ENCODE measurements at regions not wholly inside any gene's neighbourhood (a gene's known extent, or its start where the extent isn't known, plus 50 kb on each side); places are given as distances from the start of the nearest gene placed in this dataset.

DNA sequence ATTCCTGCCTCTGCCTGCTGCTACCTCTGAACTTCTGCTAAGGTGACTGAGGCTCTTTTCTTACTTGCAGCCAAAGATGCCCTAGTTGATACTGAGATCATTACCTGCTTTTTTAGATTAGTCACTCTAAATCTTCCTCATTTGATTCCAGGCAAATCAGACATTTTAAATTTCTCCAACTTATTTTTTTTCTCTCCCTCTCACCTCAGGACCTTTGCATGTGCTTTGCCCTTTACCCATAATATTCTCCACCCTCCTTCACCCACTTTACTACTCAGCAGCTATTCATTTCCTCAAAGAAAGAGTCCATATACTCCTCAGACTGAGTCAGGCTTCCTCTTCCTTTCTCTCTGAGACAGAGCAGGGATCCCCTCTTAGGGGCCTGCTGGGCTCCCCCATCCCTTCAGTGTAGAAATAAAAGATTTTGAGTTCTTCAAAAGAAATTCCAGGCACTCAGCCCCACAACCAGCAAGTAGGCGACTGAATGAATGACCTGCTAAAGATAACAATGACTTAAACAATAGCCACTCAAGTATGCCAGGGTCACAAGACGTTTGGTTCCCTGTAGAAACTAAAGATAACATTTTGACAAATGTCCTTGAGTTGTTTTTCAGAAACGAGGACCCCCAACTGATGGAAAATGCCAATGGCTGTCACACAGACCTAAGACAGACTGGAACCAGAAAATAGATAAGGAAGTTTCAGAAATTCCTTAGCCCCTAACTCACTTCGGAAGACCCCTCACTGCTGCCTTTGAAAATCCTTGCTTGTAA is 104.2 kb downstream of the MTNR1B start:
- TF ChIP-seq, protein P1, sequence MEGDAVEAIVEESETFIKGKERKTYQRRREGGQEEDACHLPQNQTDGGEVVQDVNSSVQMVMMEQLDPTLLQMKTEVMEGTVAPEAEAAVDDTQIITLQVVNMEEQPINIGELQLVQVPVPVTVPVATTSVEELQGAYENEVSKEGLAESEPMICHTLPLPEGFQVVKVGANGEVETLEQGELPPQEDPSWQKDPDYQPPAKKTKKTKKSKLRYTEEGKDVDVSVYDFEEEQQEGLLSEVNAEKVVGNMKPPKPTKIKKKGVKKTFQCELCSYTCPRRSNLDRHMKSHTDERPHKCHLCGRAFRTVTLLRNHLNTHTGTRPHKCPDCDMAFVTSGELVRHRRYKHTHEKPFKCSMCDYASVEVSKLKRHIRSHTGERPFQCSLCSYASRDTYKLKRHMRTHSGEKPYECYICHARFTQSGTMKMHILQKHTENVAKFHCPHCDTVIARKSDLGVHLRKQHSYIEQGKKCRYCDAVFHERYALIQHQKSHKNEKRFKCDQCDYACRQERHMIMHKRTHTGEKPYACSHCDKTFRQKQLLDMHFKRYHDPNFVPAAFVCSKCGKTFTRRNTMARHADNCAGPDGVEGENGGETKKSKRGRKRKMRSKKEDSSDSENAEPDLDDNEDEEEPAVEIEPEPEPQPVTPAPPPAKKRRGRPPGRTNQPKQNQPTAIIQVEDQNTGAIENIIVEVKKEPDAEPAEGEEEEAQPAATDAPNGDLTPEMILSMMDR (optimal IDR thresholded peaks at IDR 0.05 in 1 of 3, IDR thresholded peaks at IDR 0.05 in 1 of 3, conservative IDR thresholded peaks at IDR 0.05 in 1 of 3; ENCODE audit: extremely low read depth in 1 of 3, insufficient read depth in 2 of 3, low read length in 3 of 3), result no peak
- TF ChIP-seq EZH2 (IDR thresholded peaks at IDR 0.05; ENCODE audit: low read length), result no peak
